ENCODE measurements at regions not wholly inside any gene's neighbourhood (a gene's known extent, or its start where the extent isn't known, plus 50 kb on each side); places are given as distances from the start of the nearest gene placed in this dataset.

DNA sequence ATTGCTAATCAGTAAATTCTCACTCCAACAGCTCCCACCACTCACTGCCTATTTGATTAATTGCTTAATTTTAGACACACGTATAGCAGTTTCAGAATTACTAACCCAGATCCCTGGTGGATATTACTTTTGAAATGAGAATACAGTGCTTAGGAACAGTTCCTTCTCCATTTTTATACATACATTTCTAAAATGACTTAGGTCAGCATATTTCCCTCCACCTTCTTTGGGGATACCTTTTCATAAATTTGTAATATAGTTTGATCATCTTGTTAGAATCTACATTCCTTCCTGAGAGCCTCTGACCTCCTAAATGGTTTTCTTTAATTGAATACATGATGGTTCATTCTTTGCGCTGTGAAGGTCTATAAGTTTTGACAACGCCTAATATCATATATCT lies 279.8 kb upstream of the NETO1 start:
- no peaks in the 10 kb centered on the region for H3K9me2 ChIP-seq (ENCODE audit: insufficient read depth)
- no peak overlapping the region for H3K9ac ChIP-seq (ENCODE audit: low read length)
- no peaks in the 10 kb centered on the region for H4K20me1 ChIP-seq (ENCODE audit: insufficient read depth)
- H3K79me2 ChIP-seq (ENCODE audit: insufficient read depth, low read length) = no peaks in the 10 kb centered on the region
- H3K27me3 ChIP-seq (ENCODE audit: insufficient read depth, low read length) = no peaks in the 10 kb centered on the region
- CTCF ChIA-PET = no interaction called here
- H3K4me1 ChIP-seq (ENCODE audit: control insufficient read depth in 1 of 2, insufficient read depth in 2 of 2, low read length in 2 of 2) = no peaks in the 10 kb centered on the region
- no peak overlapping the region for H3K27ac ChIP-seq (ENCODE audit: low read depth, low read length)
- POLR2A ChIA-PET = no interaction called here
- H3K9me3 ChIP-seq (ENCODE audit: control insufficient read depth in 1 of 2, insufficient read depth in 1 of 2, low read depth in 1 of 2, low read length in 2 of 2) = peaks cover 12 to 29% of the 10 kb centered on the region in 2 experiments; a peak in 3 of 4 replicates
- no peak for DNase-seq (ENCODE audit: low read depth, low spot score)
- no peaks in the 10 kb centered on the region for H3K36me3 ChIP-seq (ENCODE audit: control insufficient read depth in 1 of 2, insufficient read depth in 2 of 2, low read length in 2 of 2)
- no TSS peak for BruUV-seq (replicated peaks)
- TF ChIP-seq CBX3 (IDR thresholded peaks at IDR 0.05; ENCODE audit: low read depth) = no peak
- H3K4me2 ChIP-seq (ENCODE audit: low read length) = no peak overlapping the region
- intact Hi-C loops (cut with micrococcal nuclease) = no loop called here
- H3K4me3 ChIP-seq (replicated peaks in 1 of 2; ENCODE audit: low read depth in 1 of 2, low read length in 2 of 2) = no peak overlapping the region
- no peak for ATAC-seq
- no peak overlapping the region for H2AFZ ChIP-seq (ENCODE audit: low read depth, low read length, poor library complexity, severe bottlenecking)
- RAD21 ChIA-PET (ENCODE audit: low non-redundant PET in 1 of 2, low total read pairs in 2 of 2, uncharacterized antibody in 2 of 2, unreplicated experiment in 2 of 2) = no interaction called here

DNA sequence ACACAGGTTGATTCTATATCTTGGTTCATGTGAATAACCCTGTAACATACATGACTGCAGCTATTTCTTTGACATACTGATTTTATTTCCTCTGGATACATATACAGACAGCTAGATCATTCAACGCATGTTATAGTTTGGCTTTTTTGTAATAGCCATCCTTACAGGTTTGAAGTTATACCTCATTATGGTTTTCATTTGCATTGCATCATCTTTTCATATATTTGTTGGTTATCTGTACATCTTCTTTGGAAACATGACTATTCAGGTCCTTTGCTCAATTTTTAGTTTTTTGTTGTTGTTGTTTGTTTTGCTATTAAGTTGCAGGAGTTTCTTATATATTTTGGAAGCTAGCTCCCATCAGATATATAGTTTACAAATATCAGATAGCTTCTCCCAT lies 276.2 kb upstream of the NETO1 start:
- Histone ChIP-seq H3K27me3 (ENCODE audit: insufficient read depth, low read length) (no peaks in the 10 kb centered on the region), H2AFZ (ENCODE audit: low read depth, low read length, poor library complexity, severe bottlenecking) (no peak overlapping the region), H3K36me3 (ENCODE audit: control insufficient read depth in 1 of 2, insufficient read depth in 2 of 2, low read length in 2 of 2) (no peaks in the 10 kb centered on the region), H4K20me1 (ENCODE audit: insufficient read depth) (no peaks in the 10 kb centered on the region), H3K4me2 (ENCODE audit: low read length) (no peak overlapping the region), H3K9me3 (ENCODE audit: control insufficient read depth in 1 of 2, insufficient read depth in 1 of 2, low read depth in 1 of 2, low read length in 2 of 2) (peaks cover 4 to 23% of the 10 kb centered on the region in 2 experiments; a peak in 2 of 4 replicates), H3K4me3 (replicated peaks in 1 of 2; ENCODE audit: low read depth in 1 of 2, low read length in 2 of 2) (no peak overlapping the region), H3K9ac (ENCODE audit: low read length) (no peak overlapping the region), H3K79me2 (ENCODE audit: insufficient read depth, low read length) (no peaks in the 10 kb centered on the region), H3K27ac (ENCODE audit: low read depth, low read length) (no peak overlapping the region), H3K9me2 (ENCODE audit: insufficient read depth) (no peaks in the 10 kb centered on the region), H3K4me1 (ENCODE audit: control insufficient read depth in 1 of 2, insufficient read depth in 2 of 2, low read length in 2 of 2) (no peaks in the 10 kb centered on the region)
- intact Hi-C loops (cut with micrococcal nuclease) = no loop called here
- POLR2A ChIA-PET = no interaction called here
- no TSS peak for BruUV-seq (replicated peaks)
- DNase-seq (ENCODE audit: low read depth, low spot score) = no peak
- no peak for ATAC-seq
- no peak for TF ChIP-seq SRF (IDR thresholded peaks at IDR 0.05; ENCODE audit: low read depth)
- TF ChIP-seq, protein P1, sequence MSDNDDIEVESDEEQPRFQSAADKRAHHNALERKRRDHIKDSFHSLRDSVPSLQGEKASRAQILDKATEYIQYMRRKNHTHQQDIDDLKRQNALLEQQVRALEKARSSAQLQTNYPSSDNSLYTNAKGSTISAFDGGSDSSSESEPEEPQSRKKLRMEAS (IDR thresholded peaks at IDR 0.05) = no peak
- no peak for TF ChIP-seq TCF7L2 (IDR thresholded peaks at IDR 0.05; ENCODE audit: borderline replicate concordance, extremely low read depth, insufficient read depth, insufficient read length)
- TF ChIP-seq, protein P2, sequence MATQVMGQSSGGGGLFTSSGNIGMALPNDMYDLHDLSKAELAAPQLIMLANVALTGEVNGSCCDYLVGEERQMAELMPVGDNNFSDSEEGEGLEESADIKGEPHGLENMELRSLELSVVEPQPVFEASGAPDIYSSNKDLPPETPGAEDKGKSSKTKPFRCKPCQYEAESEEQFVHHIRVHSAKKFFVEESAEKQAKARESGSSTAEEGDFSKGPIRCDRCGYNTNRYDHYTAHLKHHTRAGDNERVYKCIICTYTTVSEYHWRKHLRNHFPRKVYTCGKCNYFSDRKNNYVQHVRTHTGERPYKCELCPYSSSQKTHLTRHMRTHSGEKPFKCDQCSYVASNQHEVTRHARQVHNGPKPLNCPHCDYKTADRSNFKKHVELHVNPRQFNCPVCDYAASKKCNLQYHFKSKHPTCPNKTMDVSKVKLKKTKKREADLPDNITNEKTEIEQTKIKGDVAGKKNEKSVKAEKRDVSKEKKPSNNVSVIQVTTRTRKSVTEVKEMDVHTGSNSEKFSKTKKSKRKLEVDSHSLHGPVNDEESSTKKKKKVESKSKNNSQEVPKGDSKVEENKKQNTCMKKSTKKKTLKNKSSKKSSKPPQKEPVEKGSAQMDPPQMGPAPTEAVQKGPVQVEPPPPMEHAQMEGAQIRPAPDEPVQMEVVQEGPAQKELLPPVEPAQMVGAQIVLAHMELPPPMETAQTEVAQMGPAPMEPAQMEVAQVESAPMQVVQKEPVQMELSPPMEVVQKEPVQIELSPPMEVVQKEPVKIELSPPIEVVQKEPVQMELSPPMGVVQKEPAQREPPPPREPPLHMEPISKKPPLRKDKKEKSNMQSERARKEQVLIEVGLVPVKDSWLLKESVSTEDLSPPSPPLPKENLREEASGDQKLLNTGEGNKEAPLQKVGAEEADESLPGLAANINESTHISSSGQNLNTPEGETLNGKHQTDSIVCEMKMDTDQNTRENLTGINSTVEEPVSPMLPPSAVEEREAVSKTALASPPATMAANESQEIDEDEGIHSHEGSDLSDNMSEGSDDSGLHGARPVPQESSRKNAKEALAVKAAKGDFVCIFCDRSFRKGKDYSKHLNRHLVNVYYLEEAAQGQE (IDR thresholded peaks at IDR 0.05; ENCODE audit: low read depth) = no peak
- no peak for TF ChIP-seq EGR1 (IDR thresholded peaks at IDR 0.05; ENCODE audit: low read depth)
- TF ChIP-seq JUND (IDR thresholded peaks at IDR 0.05) = no peak
- CTCF ChIA-PET = no interaction called here
- RAD21 ChIA-PET (ENCODE audit: low non-redundant PET in 1 of 2, low total read pairs in 2 of 2, uncharacterized antibody in 2 of 2, unreplicated experiment in 2 of 2) = no interaction called here
